CD14-positive monocyte (primary cell): ENCODE measurements at regions not wholly inside any gene's neighbourhood (a gene's known extent, or its start where the extent isn't known, plus 50 kb on each side); places are given as distances from the start of the nearest gene placed in this dataset.

Experiments used
- DNase-seq, 3 donors: peaks; one replicate each; pipeline ENCODE4 v3.0.0-alpha.2; 2011 to 2022
- H2AFZ ChIP-seq: 2 replicates; pipeline ENCODE4 v1.6.0; 2012; ENCODE audit warnings: mild to moderate bottlenecking, low read depth, low read length, inconsistent platforms; ENCODE audit not compliant: insufficient read depth, poor library complexity, severe bottlenecking
- H3K27ac ChIP-seq, 2 donors: 1 replicate in 1 of 2; 2 replicates in 1 of 2; pipeline ENCODE4 v1.5.1; 2012 to 2013; ENCODE audit warnings: low read length in 2 of 2, control low read depth in 1 of 2, inconsistent platforms in 1 of 2, low read depth in 1 of 2, mild to moderate bottlenecking in 1 of 2
- H3K27me3 ChIP-seq, 2 donors: one replicate each; pipeline versions ENCODE4 v1.6.0 to v1.6.1; 2011 to 2013; ENCODE audit warnings: low read length in 2 of 2; ENCODE audit not compliant: control insufficient read depth in 2 of 2, insufficient read depth in 2 of 2
- H3K36me3 ChIP-seq, 2 donors: replicated peaks in 1 of 2; 1 replicate in 1 of 2; 2 replicates in 1 of 2; pipeline versions ENCODE4 v1.5.1 to v1.6.1; 2012 to 2013; ENCODE audit warnings: low read length in 2 of 2, control low read depth in 1 of 2, inconsistent platforms in 1 of 2, mild to moderate bottlenecking in 1 of 2; ENCODE audit not compliant: insufficient read depth in 2 of 2, control insufficient read depth in 1 of 2
- H3K4me1 ChIP-seq, 2 donors: 1 replicate in 1 of 2; 2 replicates in 1 of 2; pipeline versions ENCODE4 v1.5.1 to v1.6.1; 2012 to 2013; ENCODE audit warnings: low read length in 2 of 2, control low read depth in 1 of 2, inconsistent platforms in 1 of 2, mild to moderate bottlenecking in 1 of 2, moderate library complexity in 1 of 2; ENCODE audit not compliant: insufficient read depth in 2 of 2, control insufficient read depth in 1 of 2
- H3K4me2 ChIP-seq: replicated peaks from 2 replicates; pipeline ENCODE3; 2012; ENCODE audit warnings: low read length, moderate library complexity, mild to moderate bottlenecking; ENCODE audit not compliant: poor library complexity, severe bottlenecking; ENCODE audit errors: extremely low read depth
- H3K4me3 ChIP-seq, 3 experiments: fragments of 200-600 bp in 1 of 3; sonication (generic) in 1 of 3; replicated peaks in 1 of 3; 1 replicate in 2 of 3; 2 replicates in 1 of 3; pipeline ENCODE4 v1.5.1; 2011 to 2013; ENCODE audit warnings: low read length in 3 of 3, mild to moderate bottlenecking in 3 of 3, control low read depth in 2 of 3, low read depth in 2 of 3, inconsistent platforms in 1 of 3, moderate library complexity in 1 of 3
- H3K79me2 ChIP-seq: 2 replicates; pipeline ENCODE4 v1.6.0; 2012; ENCODE audit warnings: mild to moderate bottlenecking, control low read depth, inconsistent platforms, low read length, moderate library complexity; ENCODE audit not compliant: insufficient read depth
- H3K9ac ChIP-seq: 2 replicates; pipeline ENCODE4 v1.6.0; 2017; ENCODE audit warnings: low read length, mild to moderate bottlenecking; ENCODE audit not compliant: insufficient read depth, poor library complexity, severe bottlenecking
- H3K9me3 ChIP-seq, 2 donors: replicated peaks in 1 of 2; 1 replicate in 1 of 2; 2 replicates in 1 of 2; pipeline versions ENCODE4 v1.5.1 to v1.6.1; 2012 to 2013; ENCODE audit warnings: low read length in 2 of 2, control low read depth in 1 of 2; ENCODE audit not compliant: control insufficient read depth in 1 of 2, insufficient read depth in 1 of 2
- H4K20me1 ChIP-seq: 2 replicates; pipeline ENCODE4 v1.6.0; 2012; ENCODE audit warnings: mild to moderate bottlenecking, low read length, control low read depth, moderate library complexity; ENCODE audit not compliant: insufficient read depth
- H3K27ac Mint-ChIP-seq, 7 donors: one replicate each; pipeline ENCODE4 v1.8.0; 2020; ENCODE audit warnings: mild to moderate bottlenecking in 7 of 7, mixed read lengths in 7 of 7, moderate library complexity in 6 of 7, inconsistent platforms in 2 of 7
- H3K27me3 Mint-ChIP-seq, 3 donors: one replicate each; pipeline ENCODE4 v1.8.0; 2021 to 2022; ENCODE audit warnings: low read depth in 3 of 3, mild to moderate bottlenecking in 3 of 3, mixed read lengths in 3 of 3, moderate library complexity in 3 of 3, inconsistent platforms in 1 of 3
- H3K36me3 Mint-ChIP-seq, 2 donors: one replicate each; pipeline ENCODE4 v1.8.0; 2020; ENCODE audit warnings: mixed read lengths in 2 of 2, inconsistent platforms in 1 of 2, mild to moderate bottlenecking in 1 of 2
- H3K4me1 Mint-ChIP-seq: one replicate; pipeline ENCODE4 v1.8.0; 2020; ENCODE audit warnings: mild to moderate bottlenecking, mixed read lengths
- H3K4me3 Mint-ChIP-seq, 2 donors: one replicate each; pipeline ENCODE4 v1.8.0; 2020; ENCODE audit warnings: mild to moderate bottlenecking in 2 of 2, mixed read lengths in 2 of 2, moderate library complexity in 1 of 2
- H3K9me3 Mint-ChIP-seq, 7 donors: one replicate each; pipeline ENCODE4 v1.8.0; 2020 to 2022; ENCODE audit warnings: mixed read lengths in 7 of 7, mild to moderate bottlenecking in 6 of 7, moderate library complexity in 6 of 7, inconsistent platforms in 2 of 7
- CTCF ChIP-seq: fragments of 200-600 bp; IDR thresholded peaks from one replicate; pipeline ENCODE4 v1.8.0; 2022; ENCODE audit warnings: antibody characterized with exemption, mild to moderate bottlenecking
- WGBS: methylation state at CpG from one replicate; pipeline ENCODE4 v1.1.5; 2013; ENCODE audit warnings: missing lambda C conversion rate; ENCODE audit not compliant: insufficient coverage; 5-methylcytosine and 5-hydroxymethylcytosine counted together
- intact Hi-C, 2 donors: fragments of 100-400 bp; cut with micrococcal nuclease; formaldehyde crosslinking; loops; one replicate each; pipeline versions ENCODE4 v1.15.0 to v1.15.1; 2023

- Histone ChIP-seq H3K27me3 (no peaks in the 10 kb centered on the region), H3K36me3 (no peaks in the 10 kb centered on the region), H4K20me1 (no peaks in the 10 kb centered on the region), H3K4me3 (no peak overlapping the region), H3K4me2 (no peak overlapping the region), H3K27ac (no peak overlapping the region), H3K4me1 (no peaks in the 10 kb centered on the region), H3K9ac (no peak overlapping the region), H2AFZ (no peak overlapping the region), H3K79me2 (no peaks in the 10 kb centered on the region), H3K9me3 (no peaks in the 10 kb centered on the region)
- intact Hi-C loops: no loop called here
- Mint-ChIP-seq H3K36me3 (peaks cover 0 to 2% of the 10 kb centered on the region in 2 donors), H3K27me3 (peaks cover 0 to 2% (median 0%) of the 10 kb centered on the region in 3 donors), H3K9me3 (no peaks in the 10 kb centered on the region), H3K4me3 (no peak overlapping the region), H3K4me1 (peaks cover 9% of the 10 kb centered on the region), H3K27ac (no peak overlapping the region)
- no peak for TF ChIP-seq CTCF
- no peak for DNase-seq
- WGBS: 100% methylated on average over 2 of the region's 2 CpGs
Observed at GRCh38 chr11:129242855-129243254, 50.7 kb upstream of the ARHGAP32 start.
